ENCODE measurements at regions not wholly inside any gene's neighbourhood (a gene's known extent, or its start where the extent isn't known, plus 50 kb on each side); places are given as distances from the start of the nearest gene placed in this dataset.

DNA sequence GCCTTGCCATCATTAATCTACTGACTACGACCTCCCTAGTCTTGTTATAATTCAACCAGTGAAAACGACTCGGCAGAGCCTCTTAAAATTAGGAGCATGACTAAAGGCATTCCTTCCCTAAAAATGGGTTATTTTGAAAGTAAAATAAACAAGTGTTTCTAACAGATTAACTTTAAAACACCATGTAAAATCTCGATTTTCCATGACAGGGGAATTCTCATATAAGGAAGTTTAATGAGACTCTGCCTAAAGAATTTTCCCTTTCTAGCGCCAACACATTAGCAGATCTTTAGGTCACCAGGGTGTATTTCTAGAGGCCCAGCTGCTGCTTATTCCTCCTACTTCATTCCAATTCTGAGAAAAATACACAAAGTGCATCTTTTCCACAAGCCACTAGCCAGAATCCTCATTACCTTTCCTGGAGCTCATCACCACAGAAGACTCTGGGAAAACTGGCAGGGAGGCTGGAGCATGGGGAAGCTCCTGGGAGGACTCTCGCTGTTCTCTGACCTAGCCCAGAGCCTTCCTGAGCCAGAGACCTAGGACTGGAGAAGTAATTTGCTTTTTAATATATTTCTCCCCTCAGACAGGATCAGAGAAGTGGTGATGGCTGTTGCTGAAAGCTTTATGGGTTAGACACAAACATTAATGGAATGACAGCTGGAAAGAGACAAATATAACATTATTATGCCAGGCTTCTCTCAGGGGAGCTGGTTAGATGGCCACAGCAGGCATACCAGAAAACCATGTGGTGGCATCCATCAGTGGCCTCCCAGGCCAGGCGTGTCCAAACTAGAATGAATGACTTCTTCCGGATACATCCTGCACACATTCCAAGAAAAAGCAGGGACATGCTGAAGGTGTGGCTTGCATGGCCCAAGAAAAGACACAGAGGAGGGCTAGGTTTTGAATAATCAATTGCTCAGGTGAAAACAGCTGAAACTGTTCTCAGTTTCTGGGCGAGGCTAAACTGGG is 63.6 kb upstream of the CTTNBP2NL start:
- no peaks in the 10 kb centered on the region for H3K9me3 ChIP-seq (ENCODE audit: control insufficient read depth, insufficient read depth, low read length)
- no peaks in the 10 kb centered on the region for H3K36me3 ChIP-seq (ENCODE audit: control insufficient read depth, insufficient read depth, low read length)
- H3K4me3 ChIP-seq (ENCODE audit: low read depth, low read length): no peak overlapping the region
- H3K9ac ChIP-seq (ENCODE audit: low read depth, low read length): no peak overlapping the region
- no peak overlapping the region for H3K27ac ChIP-seq (ENCODE audit: low read depth, low read length)
- H3K4me1 ChIP-seq (ENCODE audit: control insufficient read depth, insufficient read depth, low read length): no peaks in the 10 kb centered on the region
- H3K27me3 ChIP-seq (ENCODE audit: control insufficient read depth, insufficient read depth, low read length): no peaks in the 10 kb centered on the region

DNA sequence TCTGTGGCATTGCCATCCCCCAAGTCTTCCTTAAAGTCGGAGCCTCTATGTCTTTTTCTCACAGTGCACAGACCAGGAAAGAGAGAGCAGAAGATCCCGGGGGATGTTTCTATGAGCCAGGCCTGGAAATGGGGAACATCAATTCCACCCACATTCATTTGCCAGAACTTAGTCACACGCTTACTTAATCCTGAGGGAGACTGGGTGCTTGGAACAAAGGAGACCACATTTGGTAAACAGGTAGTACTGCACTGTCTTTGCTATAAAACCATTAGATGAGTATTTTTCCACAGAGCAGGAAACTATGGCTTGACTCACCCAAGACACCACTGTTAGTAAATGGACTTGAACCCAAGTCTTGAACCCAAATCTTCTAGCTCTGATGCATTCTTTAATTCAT is 60.7 kb upstream of the CTTNBP2NL start:
- no peak overlapping the region for H3K4me3 ChIP-seq (ENCODE audit: low read depth, low read length)
- H3K4me1 ChIP-seq (ENCODE audit: control insufficient read depth, insufficient read depth, low read length): no peaks in the 10 kb centered on the region
- no peaks in the 10 kb centered on the region for H3K36me3 ChIP-seq (ENCODE audit: control insufficient read depth, insufficient read depth, low read length)
- no peak overlapping the region for H3K27ac ChIP-seq (ENCODE audit: low read depth, low read length)
- H3K27me3 ChIP-seq (ENCODE audit: control insufficient read depth, insufficient read depth, low read length): no peaks in the 10 kb centered on the region
- no peak overlapping the region for H3K9ac ChIP-seq (ENCODE audit: low read depth, low read length)
- H3K9me3 ChIP-seq (ENCODE audit: control insufficient read depth, insufficient read depth, low read length): no peaks in the 10 kb centered on the region

DNA sequence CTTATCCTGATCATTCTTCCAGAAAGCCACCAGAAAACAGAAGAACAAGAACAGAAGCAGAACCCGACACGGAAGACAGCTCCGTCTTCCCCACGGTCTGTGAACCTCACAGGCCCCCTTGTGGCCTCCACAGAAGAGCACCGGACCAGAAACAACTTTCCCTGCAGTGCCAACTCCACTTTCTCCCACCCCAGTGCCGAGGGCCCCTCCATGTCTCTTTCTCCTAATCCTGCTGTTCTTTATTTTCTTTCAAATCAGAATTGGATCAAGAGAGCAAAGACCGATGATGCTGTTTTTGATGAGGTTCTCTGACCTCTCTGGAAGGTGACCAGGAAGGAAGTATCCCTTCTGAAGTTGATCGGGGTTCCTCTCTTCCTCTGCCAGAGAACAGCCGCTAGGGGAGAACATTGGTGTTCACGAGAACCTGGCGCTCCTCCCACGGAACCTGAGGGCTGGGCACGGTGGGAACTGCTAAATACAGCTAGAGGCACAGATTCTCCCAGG is 58.9 kb upstream of the CTTNBP2NL start:
- Histone ChIP-seq H3K27me3 (ENCODE audit: control insufficient read depth, insufficient read depth, low read length) (no peaks in the 10 kb centered on the region), H3K4me1 (ENCODE audit: control insufficient read depth, insufficient read depth, low read length) (no peaks in the 10 kb centered on the region), H3K27ac (ENCODE audit: low read depth, low read length) (no peak overlapping the region)

DNA sequence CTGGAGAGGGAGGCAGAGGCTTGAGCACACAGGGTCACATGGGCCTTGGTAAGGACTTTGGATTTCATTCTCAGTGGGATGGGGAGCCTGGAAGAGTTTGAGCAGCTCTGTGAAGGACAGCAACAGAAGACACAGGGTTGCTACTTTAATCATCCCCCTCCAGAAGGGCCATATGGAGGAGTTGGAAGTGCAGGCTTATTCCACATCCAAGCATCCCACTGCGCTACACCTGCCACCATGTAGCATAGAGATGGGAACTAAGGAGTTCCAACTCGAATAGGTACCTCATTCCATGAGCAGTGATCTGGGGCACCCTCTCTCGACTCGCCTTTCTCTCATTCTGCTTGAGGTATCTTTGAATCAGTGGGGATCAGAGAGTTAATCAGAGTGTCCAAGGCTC is 54.0 kb upstream of the CTTNBP2NL start:
- no peak overlapping the region for H3K27ac ChIP-seq (ENCODE audit: low read depth, low read length)
- H3K36me3 ChIP-seq (ENCODE audit: control insufficient read depth, insufficient read depth, low read length): no peaks in the 10 kb centered on the region
- H3K9me3 ChIP-seq (ENCODE audit: control insufficient read depth, insufficient read depth, low read length): no peaks in the 10 kb centered on the region
- H3K4me1 ChIP-seq (ENCODE audit: control insufficient read depth, insufficient read depth, low read length): no peaks in the 10 kb centered on the region
- H3K9ac ChIP-seq (ENCODE audit: low read depth, low read length): no peak overlapping the region
- H3K27me3 ChIP-seq (ENCODE audit: control insufficient read depth, insufficient read depth, low read length): no peaks in the 10 kb centered on the region
- H3K4me3 ChIP-seq (ENCODE audit: low read depth, low read length): no peak overlapping the region

More for the DNA sequence above, 58.9 kb upstream of the CTTNBP2NL start:
- no peak overlapping the region for H3K4me3 ChIP-seq (ENCODE audit: low read depth, low read length)
- H3K9ac ChIP-seq (ENCODE audit: low read depth, low read length): no peak overlapping the region
- H3K36me3 ChIP-seq (ENCODE audit: control insufficient read depth, insufficient read depth, low read length): no peaks in the 10 kb centered on the region
- no peaks in the 10 kb centered on the region for H3K9me3 ChIP-seq (ENCODE audit: control insufficient read depth, insufficient read depth, low read length)

DNA sequence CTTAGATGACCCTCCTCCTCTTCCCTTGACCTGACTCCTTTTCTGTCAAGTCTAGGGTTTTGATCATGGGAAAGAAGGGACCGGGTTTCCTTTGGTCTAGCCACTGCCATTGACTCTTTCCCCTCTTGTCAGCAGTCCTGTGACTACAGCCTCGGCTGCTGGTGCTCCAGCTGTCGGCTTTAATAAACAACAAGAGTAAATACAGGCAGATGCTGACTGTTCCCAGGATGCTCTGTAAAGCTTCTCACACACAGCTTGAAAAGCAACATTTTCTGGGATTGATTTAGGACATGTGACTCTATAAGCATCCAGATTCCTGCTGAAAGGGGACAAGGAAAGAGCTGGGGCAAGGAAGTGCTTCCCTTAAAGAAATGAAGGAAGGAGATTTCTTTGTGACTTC is 53.5 kb upstream of the CTTNBP2NL start:
- Histone ChIP-seq H3K36me3 (ENCODE audit: control insufficient read depth, insufficient read depth, low read length) (no peaks in the 10 kb centered on the region), H3K4me3 (ENCODE audit: low read depth, low read length) (no peak overlapping the region), H3K9me3 (ENCODE audit: control insufficient read depth, insufficient read depth, low read length) (no peaks in the 10 kb centered on the region), H3K9ac (ENCODE audit: low read depth, low read length) (no peak overlapping the region), H3K4me1 (ENCODE audit: control insufficient read depth, insufficient read depth, low read length) (no peaks in the 10 kb centered on the region), H3K27me3 (ENCODE audit: control insufficient read depth, insufficient read depth, low read length) (no peaks in the 10 kb centered on the region), H3K27ac (ENCODE audit: low read depth, low read length) (no peak overlapping the region)

DNA sequence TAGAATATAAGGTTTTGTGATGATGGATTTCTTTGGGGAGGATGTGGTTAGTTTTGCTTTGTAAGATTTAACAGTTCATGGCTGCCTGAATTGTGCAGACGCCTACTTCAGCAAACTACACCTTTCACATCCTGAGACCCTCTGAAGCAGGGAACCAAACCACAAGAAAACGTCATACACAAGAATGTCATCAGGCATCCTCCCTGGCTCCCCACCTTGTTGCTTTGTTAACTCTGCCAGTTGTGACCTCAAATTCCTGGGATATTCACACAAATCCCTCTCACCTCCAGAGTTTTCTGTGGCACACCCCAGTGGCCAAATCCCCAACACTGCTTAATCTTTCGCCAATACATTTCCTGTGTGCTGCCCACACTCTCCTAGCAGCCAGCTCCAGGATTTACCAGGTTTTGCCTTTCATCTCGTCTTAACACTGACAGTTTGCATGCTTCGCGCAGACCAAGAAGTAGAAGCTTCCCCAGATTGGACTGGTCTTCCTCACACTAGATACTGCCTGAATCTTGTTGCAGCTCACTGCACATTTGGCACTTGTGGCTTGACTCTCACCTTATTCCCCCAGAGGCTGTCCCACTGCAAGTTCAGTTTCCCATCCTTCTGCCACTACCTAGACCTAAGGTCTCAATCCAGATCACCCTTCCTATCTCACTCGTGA is 51.1 kb upstream of the CTTNBP2NL start:
- Histone ChIP-seq H3K4me1 (ENCODE audit: control insufficient read depth, insufficient read depth, low read length) (no peaks in the 10 kb centered on the region), H3K9ac (ENCODE audit: low read depth, low read length) (no peak overlapping the region), H3K27ac (ENCODE audit: low read depth, low read length) (no peak overlapping the region), H3K4me3 (ENCODE audit: low read depth, low read length) (no peak overlapping the region), H3K9me3 (ENCODE audit: control insufficient read depth, insufficient read depth, low read length) (no peaks in the 10 kb centered on the region), H3K36me3 (ENCODE audit: control insufficient read depth, insufficient read depth, low read length) (no peaks in the 10 kb centered on the region), H3K27me3 (ENCODE audit: control insufficient read depth, insufficient read depth, low read length) (no peaks in the 10 kb centered on the region)

All from HUES48 (cell line).